ENCODE measurements at regions not wholly inside any gene's neighbourhood (a gene's known extent, or its start where the extent isn't known, plus 50 kb on each side); places are given as distances from the start of the nearest gene placed in this dataset.

DNA sequence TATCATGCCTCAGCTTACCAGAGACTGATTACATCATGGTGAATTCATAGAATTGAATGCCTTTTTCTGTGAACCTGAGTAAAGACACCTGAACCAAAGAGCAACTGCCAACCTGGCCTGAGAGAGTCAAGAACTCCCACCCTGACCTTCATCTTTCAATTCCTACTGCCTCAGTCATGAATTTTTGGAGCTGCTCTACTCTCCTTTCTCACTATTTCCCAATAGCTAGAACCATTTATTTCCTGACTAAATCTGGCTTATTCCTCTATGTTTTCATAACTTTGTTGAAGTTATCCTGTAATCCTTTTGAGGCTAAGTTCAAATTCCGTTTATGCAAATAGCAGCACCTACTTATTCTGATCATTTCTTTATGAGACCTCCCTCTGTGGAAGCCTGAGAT lies 712.4 kb upstream of the UBE2E2 start:
- TF ChIP-seq CTCF (IDR thresholded peaks at IDR 0.05; ENCODE audit: control insufficient read depth, extremely low read depth, insufficient read depth) = no peak
- no peak for DNase-seq (ENCODE audit: low read depth)

GRCh38 chr3:22491344-22491743 lies 711.8 kb upstream of the UBE2E2 start:
- DNase-seq (ENCODE audit: low read depth) = peak; percentile 75
- H3K4me3 ChIP-seq (ENCODE audit: low read depth, low read length) = no peak overlapping the region
- no peak for TF ChIP-seq CTCF (IDR thresholded peaks at IDR 0.05; ENCODE audit: control insufficient read depth, extremely low read depth, insufficient read depth)

More for the DNA sequence above, 712.4 kb upstream of the UBE2E2 start:
- no peak overlapping the region for H3K4me3 ChIP-seq (ENCODE audit: low read depth, low read length)

GRCh38 chr3:22492342-22492741 lies 710.8 kb upstream of the UBE2E2 start:
- no peak for DNase-seq (ENCODE audit: low read depth)
- H3K4me3 ChIP-seq (ENCODE audit: low read depth, low read length) = no peak overlapping the region
- TF ChIP-seq CTCF (IDR thresholded peaks at IDR 0.05; ENCODE audit: control insufficient read depth, extremely low read depth, insufficient read depth) = no peak

DNA sequence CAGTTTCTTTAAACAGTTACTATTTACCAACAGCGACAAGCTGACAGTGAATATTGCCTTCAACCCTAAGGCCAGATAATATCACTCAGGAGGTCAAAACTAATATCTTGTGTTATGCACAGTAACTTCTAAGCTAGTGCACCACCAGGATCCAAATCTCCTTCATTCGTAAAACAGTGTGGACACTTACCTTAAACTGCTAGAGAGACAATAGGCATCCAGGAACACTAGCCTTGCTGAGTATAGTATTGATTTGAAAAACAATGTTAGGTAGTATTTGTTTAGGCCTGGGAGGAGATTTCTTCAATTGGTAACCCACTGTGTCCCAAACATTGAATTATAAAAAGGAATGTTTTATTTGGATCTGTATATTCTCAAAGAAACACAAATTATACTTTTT lies 707.9 kb upstream of the UBE2E2 start:
- no peak for DNase-seq (ENCODE audit: low read depth)
- TF ChIP-seq CTCF (IDR thresholded peaks at IDR 0.05; ENCODE audit: control insufficient read depth, extremely low read depth, insufficient read depth) = no peak
- no peak overlapping the region for H3K4me3 ChIP-seq (ENCODE audit: low read depth, low read length)

GRCh38 chr3:22495791-22496190 lies 707.3 kb upstream of the UBE2E2 start:
- H3K4me3 ChIP-seq (ENCODE audit: low read depth, low read length) = no peak overlapping the region
- no peak for DNase-seq (ENCODE audit: low read depth)
- TF ChIP-seq CTCF (IDR thresholded peaks at IDR 0.05; ENCODE audit: control insufficient read depth, extremely low read depth, insufficient read depth) = no peak

- no peak for TF ChIP-seq CTCF (IDR thresholded peaks at IDR 0.05; ENCODE audit: control insufficient read depth, extremely low read depth, insufficient read depth)
- no peak overlapping the region for H3K4me3 ChIP-seq (ENCODE audit: low read depth, low read length)
- no peak for DNase-seq (ENCODE audit: low read depth)
These were observed 706.5 kb upstream of the UBE2E2 start for GRCh38 chr3:22496641-22497040.

GRCh38 chr3:22506871-22507270 lies 696.3 kb upstream of the UBE2E2 start:
- DNase-seq (ENCODE audit: low read depth) = no peak
- TF ChIP-seq CTCF (IDR thresholded peaks at IDR 0.05; ENCODE audit: control insufficient read depth, extremely low read depth, insufficient read depth) = no peak
- H3K4me3 ChIP-seq (ENCODE audit: low read depth, low read length) = no peak overlapping the region

Data from LNCaP clone FGC (cell line).